22Rv1 (cell line): ENCODE measurements at regions not wholly inside any gene's neighbourhood (a gene's known extent, or its start where the extent isn't known, plus 50 kb on each side); places are given as distances from the start of the nearest gene placed in this dataset.

Experiments used
- ZFX ChIP-seq: fragments of 450-650 bp; IDR thresholded peaks from 2 replicates; pipeline ENCODE4 v1.6.1; 2017; ENCODE audit warnings: antibody characterized with exemption, borderline replicate concordance
- TF ChIP-seq, protein P1 (sequence below): fragments of 450-650 bp; IDR thresholded peaks from 2 replicates; pipeline ENCODE4 v1.5.1; 2017; ENCODE audit warnings: mild to moderate bottlenecking

DNA sequence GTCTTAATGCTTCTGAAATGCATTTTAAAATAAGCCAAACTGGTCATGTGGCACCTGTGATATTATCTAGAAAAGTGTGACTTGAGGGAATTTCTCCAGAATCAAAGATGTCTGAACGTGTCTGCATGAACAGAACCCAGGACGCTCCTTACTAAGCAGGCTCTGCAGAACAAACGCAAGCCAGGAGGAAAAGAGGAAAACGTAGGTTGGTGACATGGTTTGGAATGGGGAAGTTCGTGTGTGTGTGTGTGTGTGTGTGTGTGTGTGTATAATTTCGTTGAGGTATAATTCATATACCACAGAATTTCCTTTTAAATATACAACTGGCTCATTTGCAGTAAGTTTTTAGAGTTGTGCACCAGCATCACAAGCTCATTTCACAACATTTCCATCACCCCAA lies 200.5 kb upstream of the FOXQ1 start:
- TF ChIP-seq, protein P1, sequence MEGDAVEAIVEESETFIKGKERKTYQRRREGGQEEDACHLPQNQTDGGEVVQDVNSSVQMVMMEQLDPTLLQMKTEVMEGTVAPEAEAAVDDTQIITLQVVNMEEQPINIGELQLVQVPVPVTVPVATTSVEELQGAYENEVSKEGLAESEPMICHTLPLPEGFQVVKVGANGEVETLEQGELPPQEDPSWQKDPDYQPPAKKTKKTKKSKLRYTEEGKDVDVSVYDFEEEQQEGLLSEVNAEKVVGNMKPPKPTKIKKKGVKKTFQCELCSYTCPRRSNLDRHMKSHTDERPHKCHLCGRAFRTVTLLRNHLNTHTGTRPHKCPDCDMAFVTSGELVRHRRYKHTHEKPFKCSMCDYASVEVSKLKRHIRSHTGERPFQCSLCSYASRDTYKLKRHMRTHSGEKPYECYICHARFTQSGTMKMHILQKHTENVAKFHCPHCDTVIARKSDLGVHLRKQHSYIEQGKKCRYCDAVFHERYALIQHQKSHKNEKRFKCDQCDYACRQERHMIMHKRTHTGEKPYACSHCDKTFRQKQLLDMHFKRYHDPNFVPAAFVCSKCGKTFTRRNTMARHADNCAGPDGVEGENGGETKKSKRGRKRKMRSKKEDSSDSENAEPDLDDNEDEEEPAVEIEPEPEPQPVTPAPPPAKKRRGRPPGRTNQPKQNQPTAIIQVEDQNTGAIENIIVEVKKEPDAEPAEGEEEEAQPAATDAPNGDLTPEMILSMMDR = no peak
- no peak for TF ChIP-seq ZFX
